Putamen (tissue), 1 donor: ENCODE measurements at regions not wholly inside any gene's neighbourhood (a gene's known extent, or its start where the extent isn't known, plus 50 kb on each side); places are given as distances from the start of the nearest gene placed in this dataset.
A peak's percentile ranks its signal among the peaks of the same experiment; 100 is the strongest.
"Not testable (repeated sequence)": the region's sequence is repeated elsewhere in the genome, so short reads cannot be mapped to it uniquely, and the experiment has no call there.

Experiments used
- DNase-seq: peaks from one replicate; pipeline ENCODE4 v3.0.0-alpha.2; 2016; ENCODE audit warnings: low spot score

DNA sequence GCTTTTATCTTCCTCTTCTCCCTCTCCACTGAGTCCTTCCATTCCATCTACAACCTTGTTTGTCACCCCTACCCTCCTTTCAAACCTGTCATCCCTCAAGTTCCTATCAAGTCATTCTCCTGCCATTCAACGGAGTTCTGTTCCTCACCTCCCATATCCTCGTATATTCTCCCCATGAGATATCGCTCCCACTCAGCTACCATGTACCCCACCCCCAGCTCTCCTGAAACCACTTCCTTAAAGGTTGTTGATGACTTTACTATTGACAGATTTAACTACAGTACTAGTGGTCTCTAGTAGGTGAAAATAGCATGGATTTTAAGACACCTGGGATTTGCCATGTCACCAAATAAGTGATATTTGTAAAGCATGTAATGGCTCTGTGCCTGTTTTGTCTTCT is 107.4 kb upstream of the BARHL2 start:
- no peak for DNase-seq

DNA sequence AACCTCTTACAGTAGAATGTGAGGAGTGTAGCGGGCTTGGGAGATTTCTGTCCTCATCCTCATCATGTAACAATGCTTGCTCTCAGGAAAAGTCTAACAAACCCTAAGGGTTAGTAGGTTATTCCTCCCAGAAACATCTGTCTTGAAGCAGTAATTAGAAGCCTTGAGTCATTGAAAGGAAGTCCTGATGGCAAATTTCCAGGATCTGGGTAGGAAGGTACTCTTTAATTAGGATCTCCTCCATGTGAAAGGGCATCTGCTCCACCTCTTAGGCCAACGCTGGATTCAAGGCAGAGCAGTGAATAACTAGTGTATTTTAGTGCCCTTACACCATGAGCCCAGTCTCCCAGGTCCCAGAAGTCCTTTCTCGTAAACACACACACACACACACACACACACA is 106.6 kb upstream of the BARHL2 start:
- no peak for DNase-seq

DNA sequence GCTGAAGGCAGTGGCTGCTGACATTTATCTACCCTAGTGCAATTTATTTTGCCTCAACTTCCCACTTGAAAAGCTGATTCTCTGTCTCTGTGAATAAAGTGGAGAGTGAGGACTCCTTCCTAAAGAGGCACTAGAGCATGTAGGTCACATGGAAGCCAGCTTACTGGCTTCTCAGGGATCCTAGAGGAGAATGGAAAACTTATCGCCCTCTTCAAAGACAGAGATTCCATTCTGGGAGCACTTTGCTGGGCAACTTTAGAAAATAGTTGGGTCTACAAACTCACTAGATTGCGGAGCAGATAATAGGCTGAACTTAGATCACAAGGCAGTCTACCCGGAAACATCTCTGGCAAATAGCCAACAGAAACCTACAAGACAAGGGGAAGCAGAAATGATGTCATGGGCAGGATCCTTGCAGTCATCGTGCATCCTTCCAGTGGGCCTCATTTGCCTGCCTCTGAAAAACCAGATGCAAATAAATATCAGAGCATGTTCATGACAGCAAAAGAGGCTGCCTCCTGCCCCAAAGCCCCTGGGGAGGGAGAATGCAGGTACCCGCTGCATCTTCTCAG is 104.8 kb upstream of the BARHL2 start:
- DNase-seq = no peak

GRCh38 chr1:90821152-90821787 is 104.2 kb upstream of the BARHL2 start:
- no peak for DNase-seq

DNA sequence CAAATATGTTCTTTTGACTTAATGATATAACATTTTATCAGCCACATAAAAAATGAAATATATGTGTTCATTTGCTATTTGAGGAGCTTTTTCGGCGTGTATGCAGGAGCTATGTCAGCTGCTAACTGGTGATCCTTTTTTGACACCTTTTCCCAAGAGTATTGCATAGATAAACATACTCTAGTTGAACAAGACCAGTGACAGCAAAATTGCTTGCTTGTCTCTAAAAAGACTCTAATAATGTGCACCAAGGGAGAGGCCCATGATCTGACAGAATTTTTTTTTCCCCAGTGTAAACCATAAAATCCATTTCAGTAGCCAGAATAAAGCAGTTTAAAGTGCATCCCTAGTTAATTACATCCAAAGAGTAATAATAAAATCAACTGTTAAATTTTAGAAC is 103.6 kb upstream of the BARHL2 start:
- no peak for DNase-seq

- no peak for DNase-seq
Measured at GRCh38 chr1:90817399-90817798, 100.3 kb upstream of the BARHL2 start.

DNA sequence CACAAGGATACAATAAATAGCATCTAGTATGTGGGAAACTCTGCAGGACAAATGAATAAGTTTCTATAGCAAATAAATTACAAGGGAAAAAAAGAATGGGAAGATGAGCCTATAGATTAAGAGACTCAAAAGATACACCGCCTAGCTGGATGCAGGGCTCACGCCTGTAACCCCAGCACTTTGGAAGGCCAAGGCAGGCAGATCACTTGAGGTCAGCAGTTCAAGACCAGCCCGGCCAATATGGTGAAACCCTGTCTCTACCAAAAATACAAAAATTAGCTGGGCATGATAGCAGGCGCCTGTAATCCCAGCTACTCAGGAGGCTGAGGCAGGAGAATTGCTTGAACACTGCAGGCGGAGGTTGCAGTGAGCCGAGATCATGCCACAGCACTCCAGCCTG is 95.1 kb upstream of the BARHL2 start:
- not testable (repeated sequence) for DNase-seq

GRCh38 chr1:90811444-90811950 is 94.4 kb upstream of the BARHL2 start:
- not testable (repeated sequence) for DNase-seq

DNA sequence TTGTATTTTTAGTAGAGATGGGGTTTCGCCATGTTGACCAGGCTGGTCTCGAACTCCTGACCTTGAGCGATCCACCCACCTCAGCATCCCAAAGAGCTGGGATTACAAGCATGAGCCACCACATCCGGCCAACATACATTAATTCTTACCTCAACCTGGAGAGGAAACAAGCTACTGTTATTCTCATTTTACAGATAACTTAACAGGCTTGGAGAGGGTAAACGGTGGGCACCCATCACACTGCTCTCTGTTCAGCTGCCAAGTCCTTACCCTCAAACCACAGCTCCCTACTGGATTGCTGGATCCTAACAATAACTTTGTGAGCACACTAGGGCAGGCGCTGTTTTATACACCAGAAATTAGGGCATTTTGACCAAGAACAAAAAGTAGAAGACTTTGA is 93.6 kb upstream of the BARHL2 start:
- no peak for DNase-seq

DNA sequence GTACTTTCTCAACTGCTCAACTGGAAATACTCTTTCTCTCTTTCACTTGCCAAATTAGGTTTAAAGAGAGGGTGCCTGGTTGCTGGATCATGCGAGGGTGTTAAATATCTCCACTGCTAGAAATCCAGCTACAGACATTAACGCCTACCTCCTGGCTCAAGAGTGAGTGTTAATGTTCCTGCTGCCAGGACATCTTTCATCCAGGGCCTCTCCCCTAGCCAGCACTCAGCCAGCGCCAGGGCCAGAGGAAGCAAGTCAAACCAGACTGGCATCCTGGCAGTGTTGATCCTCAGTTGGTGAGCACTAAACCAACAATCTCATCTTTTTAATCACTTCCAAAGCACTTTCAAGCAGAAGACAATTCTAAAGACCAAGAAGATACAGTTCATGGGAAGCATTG is 92.9 kb upstream of the BARHL2 start:
- no peak for DNase-seq

DNA sequence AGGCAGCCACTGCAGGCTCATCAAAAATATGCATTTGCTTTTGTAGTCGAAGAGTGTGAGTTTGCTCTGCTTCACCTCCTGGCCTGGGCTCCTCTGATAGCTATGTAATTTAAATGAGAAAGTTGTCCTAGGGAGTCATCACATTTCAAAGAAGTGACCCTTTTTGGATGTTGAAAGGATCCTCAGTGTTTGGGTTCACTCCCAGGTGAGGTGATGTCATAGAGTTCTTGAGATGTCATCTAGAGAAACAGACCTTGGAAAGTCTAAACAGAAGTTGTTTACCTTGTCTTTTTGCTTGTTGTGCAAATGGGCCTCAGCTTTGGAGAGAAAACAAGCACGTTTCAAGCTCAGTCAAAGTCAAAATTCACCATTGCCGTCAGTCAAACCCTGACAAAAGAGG is 92.0 kb upstream of the BARHL2 start:
- no peak for DNase-seq

- no peak for DNase-seq
Measured at GRCh38 chr1:90807329-90807728, 90.2 kb upstream of the BARHL2 start.

- no peak for DNase-seq
Measured at GRCh38 chr1:90802622-90803021, 85.5 kb upstream of the BARHL2 start.

GRCh38 chr1:90800012-90800717 is 83.1 kb upstream of the BARHL2 start:
- DNase-seq = no peak

- DNase-seq = no peak
Measured at GRCh38 chr1:90799326-90799725, 82.2 kb upstream of the BARHL2 start.

- no peak for DNase-seq
Measured at GRCh38 chr1:90798883-90799282, 81.8 kb upstream of the BARHL2 start.

DNA sequence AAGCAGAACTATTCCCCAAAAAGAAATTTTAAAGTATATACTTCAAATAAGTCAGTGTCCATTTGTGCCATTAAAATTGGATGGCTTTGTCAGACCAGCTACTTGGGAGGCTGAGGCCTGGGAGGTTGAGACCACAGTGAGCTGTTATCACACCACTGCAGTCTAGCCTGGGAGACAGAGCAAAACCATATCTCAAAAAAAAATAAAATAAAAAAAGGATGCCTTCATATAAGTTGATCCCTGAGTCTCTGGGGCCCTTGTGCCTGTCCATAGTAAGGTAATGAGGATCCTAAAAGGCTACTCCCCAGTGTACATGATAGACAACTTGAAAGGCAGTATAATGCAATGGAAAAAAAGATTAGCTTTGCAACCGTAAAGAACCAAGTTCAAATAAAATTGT is 81.2 kb upstream of the BARHL2 start:
- DNase-seq = no peak

GRCh38 chr1:90795431-90795830 is 78.3 kb upstream of the BARHL2 start:
- DNase-seq = no peak

DNA sequence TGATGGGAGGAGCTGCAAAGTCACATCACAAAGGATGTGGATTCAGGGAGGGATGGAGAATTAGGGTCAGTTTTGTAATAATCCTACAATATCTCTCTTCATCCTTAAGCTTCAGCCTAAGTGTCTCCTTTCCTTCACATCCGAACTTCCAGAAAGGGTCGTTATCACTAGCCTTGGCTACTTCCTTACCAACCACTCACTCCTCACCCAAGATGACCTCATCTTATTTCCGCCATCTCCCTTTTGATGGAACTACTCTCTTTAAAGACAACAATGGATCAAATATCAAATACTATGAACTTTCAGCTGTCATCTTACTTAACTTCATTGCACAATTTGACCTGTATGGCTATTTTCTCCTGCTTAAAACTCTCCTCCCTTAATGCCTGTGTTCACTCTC is 69.6 kb upstream of the BARHL2 start:
- no peak for DNase-seq

DNA sequence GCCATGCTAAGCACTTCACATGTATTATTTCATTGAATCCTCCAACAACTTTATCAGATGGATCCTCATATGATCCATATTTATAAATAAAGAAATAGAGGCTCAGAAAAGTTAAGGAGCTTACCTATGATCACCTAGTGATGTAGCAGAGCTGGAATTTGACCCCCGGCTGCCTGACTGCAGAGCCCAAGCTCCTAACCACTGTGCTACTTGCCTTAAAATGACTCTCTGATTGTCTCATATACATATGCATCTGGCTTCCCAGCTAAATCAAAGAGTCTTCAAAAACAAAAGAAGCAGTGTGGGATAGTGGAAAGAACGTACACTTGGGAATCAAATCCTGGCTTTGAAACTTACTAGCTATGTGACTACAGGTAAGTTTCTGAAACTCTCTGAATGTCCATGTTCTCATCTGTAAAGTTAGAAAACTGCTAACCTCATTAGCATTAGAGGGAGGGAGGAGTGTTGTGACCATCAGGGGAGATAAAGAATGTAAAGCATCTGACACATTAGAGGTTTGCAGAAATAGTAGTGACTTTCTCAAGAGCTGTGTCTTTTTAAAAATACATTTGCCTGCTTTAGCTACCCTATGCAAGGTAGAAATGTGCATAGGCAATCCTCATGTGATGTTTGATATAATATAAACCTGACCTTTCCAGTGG is 67.2 kb upstream of the BARHL2 start:
- no peak for DNase-seq

- no peak for DNase-seq
Measured at GRCh38 chr1:90783181-90783580, 66.1 kb upstream of the BARHL2 start.

DNA sequence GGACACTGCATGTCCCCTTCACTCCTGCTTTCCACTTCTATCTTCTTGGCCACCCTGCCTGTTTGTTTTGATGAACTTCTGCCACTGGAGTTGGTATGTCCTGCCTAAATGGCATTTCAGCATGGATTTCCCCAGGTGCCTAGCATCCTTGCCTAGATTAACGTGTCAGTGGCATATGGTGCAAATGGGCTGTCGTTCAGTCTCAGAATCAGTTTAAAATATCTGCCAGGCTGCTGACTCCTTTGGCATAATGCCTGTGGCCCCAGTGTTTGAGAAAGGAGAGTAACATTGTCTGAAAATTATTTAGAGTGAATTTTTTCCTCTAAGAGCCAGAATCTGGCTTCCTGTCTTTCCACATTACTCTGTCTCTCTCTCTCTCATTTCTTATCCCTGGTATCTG is 64.9 kb upstream of the BARHL2 start:
- no peak for DNase-seq

DNA sequence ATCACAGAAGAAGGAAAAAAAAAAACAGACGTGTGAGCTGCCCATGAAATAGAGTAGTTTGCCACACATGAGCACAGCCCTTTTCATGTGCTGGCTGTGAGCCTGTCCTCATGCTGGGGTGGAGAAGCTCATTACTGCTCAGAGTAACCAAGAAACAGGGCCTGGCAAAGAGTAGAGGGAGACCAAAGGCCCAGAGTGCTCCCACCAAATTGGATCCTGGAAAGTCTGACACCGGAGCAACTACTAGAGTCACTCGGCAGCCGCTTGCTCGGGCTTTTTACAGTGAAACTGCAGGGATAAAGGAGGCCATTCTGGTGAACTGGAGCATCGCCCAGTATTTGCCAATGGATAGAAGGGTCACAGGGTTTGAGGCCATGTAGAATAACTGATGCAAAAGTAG is 64.4 kb upstream of the BARHL2 start:
- DNase-seq = peak; percentile 15
